HG03571 (cell line): ENCODE measurements at regions not wholly inside any gene's neighbourhood (a gene's known extent, or its start where the extent isn't known, plus 50 kb on each side); places are given as distances from the start of the nearest gene placed in this dataset.

ENCODE experiments used
- ATAC-seq: cut with Tn5 transposase; IDR thresholded peaks from one replicate; pipeline ENCODE4 v1.9.1; 2021; ENCODE audit not compliant: unreplicated experiment

DNA sequence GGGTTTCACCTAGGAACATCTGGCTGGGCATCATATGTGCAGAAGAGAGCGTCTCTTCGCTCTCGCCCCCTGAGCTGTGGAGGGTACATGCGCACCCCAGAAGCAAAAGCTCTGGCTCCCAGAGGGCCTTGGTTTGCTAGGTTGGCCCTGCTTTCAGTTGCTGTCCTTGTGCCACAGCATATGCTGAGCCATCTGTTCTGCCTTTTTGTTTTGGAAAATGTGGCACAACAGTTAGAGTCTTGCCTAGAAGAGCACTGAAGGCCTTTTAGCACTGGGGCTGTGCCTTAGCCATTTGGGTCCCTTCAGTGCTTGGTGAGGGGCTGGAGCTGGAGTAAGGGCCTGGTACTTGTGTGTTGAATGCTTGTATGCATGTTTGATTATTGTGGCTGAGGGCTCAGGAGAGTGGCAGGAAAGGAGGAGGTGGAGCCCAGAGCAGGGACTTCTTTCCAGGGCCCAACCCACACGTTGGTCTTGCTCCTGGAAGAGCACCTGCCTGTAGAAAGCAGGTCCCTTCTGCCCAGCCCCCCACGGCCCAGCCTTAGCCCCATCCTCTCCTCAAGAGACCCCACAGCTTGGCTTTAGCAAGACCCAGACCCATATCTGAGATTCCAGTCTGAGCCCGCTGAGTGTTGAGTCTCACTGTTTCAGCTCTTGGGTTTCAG, 113.7 kb downstream of the SLC25A47 start:
- ATAC-seq, result no peak

GRCh38 chr14:100438271-100438670, 115.1 kb downstream of the SLC25A47 start:
- ATAC-seq, result no peak

GRCh38 chr14:100438678-100439592, 115.8 kb downstream of the SLC25A47 start:
- no peak for ATAC-seq

DNA sequence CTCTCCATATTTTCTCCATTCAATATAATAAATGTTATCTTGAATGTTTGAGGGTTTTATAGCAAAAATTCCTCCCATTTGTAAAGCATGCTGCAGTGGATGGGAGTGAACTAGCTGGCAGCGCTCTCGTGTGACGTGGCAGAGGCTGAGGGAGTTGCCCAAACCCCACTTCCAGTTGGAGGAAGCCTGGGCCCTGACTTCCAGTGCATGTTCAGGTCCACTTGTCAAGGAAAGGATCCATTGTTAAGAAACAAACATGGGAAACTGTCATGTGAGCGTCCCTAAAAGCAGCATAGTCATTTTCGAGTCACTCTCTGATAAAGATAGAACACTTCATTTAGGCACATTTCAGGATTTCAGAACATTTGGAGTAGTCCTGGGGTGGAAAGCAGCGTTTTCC, 116.6 kb downstream of the SLC25A47 start:
- no peak for ATAC-seq

DNA sequence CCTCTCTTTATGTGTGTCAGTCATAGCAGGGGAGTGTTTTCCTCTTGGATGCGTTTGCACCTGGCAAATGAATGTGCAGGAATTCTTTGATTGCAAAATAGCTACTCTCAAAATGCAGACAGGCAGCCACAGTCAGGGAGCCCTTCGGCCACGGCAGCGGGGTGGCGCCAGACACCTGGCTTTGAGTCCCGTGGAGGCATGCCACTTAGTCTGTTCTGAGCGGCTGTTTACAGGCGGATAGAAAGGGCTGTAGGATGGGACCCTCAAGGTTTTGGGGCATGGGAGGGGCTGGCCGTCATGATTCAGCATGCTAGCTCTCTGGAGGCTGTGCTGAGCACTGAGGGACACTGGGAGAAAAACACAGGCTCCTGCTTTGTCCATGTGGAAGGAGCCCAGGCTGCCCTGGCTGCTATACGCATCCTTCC, 117.1 kb downstream of the SLC25A47 start:
- ATAC-seq, result no peak

GRCh38 chr14:100440758-100441203, 117.6 kb downstream of the SLC25A47 start:
- ATAC-seq, result no peak

DNA sequence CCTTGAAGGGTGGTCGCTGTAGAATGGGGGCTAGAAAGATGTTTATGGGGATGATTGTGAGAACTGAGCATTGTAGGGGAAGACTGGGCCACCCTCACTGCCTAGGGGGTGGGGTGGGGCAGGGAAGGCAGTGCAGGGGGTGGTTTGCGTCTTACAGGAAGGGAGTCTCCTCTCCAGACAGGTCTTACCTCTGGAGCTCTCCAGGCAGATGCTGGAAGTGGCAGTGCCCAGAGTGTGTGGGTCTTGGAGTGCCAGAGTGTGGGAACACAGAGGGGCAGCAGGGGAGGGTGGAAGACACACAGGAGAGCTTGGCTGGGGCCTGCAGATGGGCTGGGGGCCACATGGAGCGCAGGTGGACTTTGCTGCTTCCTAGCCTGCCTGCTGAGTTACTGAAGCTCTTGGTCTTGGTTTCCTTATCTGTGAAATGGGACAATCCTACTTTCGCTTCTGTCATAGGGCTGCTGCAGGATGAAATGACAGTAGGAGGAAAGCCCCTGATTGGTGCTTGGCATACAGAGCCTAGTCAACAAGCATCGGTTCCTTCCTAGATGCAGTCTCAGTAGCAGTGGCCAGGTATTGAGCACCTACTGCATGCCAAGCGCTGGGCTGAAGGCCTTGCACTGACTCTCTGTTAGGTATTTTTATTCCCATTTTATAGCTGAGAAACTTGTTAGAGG, 118.3 kb downstream of the SLC25A47 start:
- ATAC-seq, result no peak

GRCh38 chr14:100442036-100442435, 118.9 kb downstream of the SLC25A47 start:
- ATAC-seq, result no peak

DNA sequence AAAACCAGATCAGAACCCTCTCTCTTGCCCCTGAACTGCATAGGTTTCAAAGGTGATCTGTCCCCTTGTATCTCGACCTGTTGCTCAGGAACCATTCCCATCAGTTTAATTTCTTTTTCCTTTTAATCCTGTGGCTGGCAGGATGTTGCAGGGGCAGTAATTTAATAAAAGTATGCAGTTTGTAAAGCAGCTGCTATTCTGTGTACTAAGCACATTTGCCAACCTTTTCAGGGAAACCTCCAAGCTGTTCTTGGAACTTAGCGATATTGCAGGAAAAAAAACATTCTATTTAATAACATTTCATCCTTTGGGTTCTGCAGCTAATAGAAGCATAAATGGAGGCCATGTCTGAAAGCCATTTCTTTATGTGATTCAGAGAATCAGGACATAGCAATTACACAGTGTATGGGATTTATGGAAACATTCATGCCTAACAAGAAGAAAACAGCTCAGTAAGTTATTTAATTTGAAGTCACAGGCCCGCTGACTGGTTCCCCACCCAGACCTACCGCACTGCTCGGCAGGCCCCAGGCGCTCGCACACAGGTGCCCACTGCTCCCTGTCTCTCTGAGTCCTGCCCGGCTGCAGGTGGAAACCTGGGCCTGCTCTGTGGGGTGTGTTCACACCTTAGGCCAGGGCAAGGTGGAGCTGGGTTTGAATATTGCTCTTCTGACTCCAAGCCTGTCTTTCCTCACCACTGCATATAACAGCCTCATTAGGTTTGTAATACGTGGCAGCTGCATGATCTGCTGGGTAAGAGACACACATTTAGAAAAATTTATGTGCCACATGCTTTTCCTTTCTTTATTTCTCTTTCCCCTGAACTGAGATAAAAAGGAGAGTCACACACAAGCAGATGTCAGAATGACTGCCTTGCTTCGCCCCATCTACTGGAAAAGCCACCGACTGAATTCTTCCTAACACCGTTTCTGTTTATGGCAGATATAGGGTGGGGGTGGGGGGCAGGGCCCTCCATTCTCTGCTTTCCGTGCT, 119.7 kb downstream of the SLC25A47 start:
- no peak for ATAC-seq

DNA sequence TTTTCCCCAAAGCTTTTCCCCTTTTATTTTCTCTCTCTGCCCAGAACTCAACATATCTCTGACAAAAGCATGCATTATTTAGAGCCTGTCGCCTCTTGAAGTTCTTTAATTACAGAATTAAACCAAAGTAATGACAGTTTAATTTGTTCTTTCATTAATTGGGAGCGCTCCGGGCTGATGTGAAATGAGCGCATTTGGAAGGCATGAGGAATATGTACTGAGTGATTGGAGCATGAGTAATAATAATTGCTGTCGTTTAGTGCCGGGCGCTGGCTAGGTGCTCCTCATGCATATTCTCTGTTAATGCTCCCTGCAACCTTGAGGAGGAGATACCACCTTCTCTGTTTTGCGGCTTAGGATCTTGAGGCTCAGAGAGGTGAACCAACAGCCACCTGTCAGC, 120.5 kb downstream of the SLC25A47 start:
- ATAC-seq, result no peak

DNA sequence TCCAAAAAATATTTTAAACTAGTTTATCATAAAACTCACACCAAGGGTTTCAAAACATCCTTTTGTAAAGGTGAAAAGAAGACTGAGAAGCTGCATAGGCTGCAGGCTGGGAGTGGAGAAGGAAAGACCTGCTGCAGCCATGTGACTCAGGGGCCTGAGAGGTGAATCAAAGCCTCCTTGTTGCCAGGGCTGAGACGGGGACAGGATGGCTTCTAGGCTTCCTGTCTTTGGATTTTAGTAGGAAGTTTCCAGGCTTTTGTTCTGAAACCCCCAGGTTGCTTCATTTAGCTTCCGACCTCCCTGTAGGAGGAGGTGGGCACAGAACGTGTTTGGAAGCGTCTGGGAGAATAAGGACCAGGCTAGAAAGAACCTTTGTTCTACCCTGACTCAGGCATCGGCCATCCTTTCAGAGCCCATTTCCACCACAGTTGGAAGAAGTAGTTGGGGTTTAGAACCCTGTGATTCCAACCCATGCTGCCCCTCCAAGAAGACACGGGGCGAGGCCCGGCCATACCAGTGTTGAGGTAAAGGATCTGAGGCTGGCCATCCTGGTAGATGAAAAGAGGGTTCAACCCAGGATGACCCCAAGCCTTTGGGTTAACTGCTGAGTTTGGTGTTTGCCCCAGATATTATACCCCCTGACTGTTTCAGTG, 122.4 kb downstream of the SLC25A47 start:
- no peak for ATAC-seq

- no peak for ATAC-seq
Observed at GRCh38 chr14:100446572-100446971, 123.4 kb downstream of the SLC25A47 start.

GRCh38 chr14:100448376-100448775, 125.2 kb downstream of the SLC25A47 start:
- no peak for ATAC-seq

GRCh38 chr14:100449225-100449987, 126.3 kb downstream of the SLC25A47 start:
- no peak for ATAC-seq

GRCh38 chr14:100450049-100450448, 126.9 kb downstream of the SLC25A47 start:
- no peak for ATAC-seq

DNA sequence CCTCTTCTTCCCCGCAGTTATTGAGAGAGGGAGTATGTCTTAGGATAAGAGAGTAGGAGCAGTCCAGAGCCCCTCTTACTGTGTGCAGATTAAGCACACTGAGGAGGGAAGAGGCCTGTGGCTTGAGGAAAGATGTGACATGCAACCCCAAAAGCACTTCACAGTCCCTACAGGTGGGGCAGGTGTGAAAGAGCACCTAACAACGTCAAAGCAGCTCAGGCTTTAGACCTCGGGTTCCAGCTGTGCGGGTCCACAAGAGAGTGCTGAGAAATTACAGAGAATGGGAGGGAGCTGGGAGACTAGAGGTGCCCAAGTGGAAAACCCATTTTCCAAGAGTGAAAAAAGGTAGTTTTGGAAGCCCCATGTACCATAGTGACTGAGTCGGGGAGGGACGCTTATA, 127.6 kb downstream of the SLC25A47 start:
- no peak for ATAC-seq

DNA sequence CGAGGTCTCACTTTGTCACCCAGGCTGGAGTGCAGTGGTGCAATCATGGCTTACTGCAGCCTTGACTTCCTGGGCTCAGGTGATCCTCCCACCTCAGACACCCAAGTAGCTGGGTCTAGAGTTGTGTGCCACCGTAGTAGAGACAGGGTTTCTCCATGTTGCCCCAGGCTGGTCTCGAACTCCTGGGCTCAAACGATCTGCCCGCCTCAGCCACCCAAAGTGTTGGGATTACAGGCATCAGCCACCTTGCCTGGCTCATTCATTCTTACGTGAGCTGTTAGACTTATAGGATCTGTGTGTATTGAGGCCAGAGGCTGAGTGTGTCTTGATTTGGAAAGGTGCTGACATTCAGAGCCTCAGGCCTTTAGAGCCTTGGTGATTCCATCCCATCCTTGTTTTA, 128.1 kb downstream of the SLC25A47 start:
- no peak for ATAC-seq

- ATAC-seq, result no peak
Observed at GRCh38 chr14:100453930-100454329, 130.8 kb downstream of the SLC25A47 start.

- ATAC-seq, result no peak
Observed at GRCh38 chr14:100454437-100454836, 131.3 kb downstream of the SLC25A47 start.
